T-helper 1 cell treated with Interleukin-12 subunit alpha and Interleukin-12 subunit beta and Interleukin-4 antibody, amounts not matched to agents 30 ng/mL and 1 ng/mL, for 36 hours (primary cell): ENCODE measurements at regions not wholly inside any gene's neighbourhood (a gene's known extent, or its start where the extent isn't known, plus 50 kb on each side); places are given as distances from the start of the nearest gene placed in this dataset.
"Not testable (repeated sequence)": the region's sequence is repeated elsewhere in the genome, so short reads cannot be mapped to it uniquely, and the experiment has no call there.

ENCODE experiments used
- intact Hi-C: fragments of 100-400 bp; cut with micrococcal nuclease; formaldehyde crosslinking; loops from one replicate; pipeline ENCODE4 v1.15.1; 2024

- intact Hi-C loops, result no loop called here
Observed at GRCh38 chr3:186454881-186455703, 89.1 kb downstream of the CRYGS start.

- intact Hi-C loops, result no loop called here
Observed at GRCh38 chr3:186453531-186453930, 90.6 kb downstream of the CRYGS start.

- intact Hi-C loops, result no loop called here
Observed at GRCh38 chr3:186452517-186452916, 90.5 kb upstream of the DGKG start.

GRCh38 chr3:186451371-186451770, 89.3 kb upstream of the DGKG start:
- intact Hi-C loops, result no loop called here

- intact Hi-C loops, result no loop called here
Observed at GRCh38 chr3:186444974-186445373, 82.9 kb upstream of the DGKG start.

- intact Hi-C loops, result no loop called here
Observed at GRCh38 chr3:186444288-186444687, 82.3 kb upstream of the DGKG start.

- intact Hi-C loops, result not testable (repeated sequence)
Observed at GRCh38 chr3:186442979-186443378, 80.9 kb upstream of the DGKG start.

- intact Hi-C loops, result no loop called here
Observed at GRCh38 chr3:186442162-186442561, 80.1 kb upstream of the DGKG start.

- intact Hi-C loops, result no loop called here
Observed at GRCh38 chr3:186440891-186441290, 78.9 kb upstream of the DGKG start.

- intact Hi-C loops, result no loop called here
Observed at GRCh38 chr3:186439725-186440124, 77.7 kb upstream of the DGKG start.

- intact Hi-C loops, result not testable (repeated sequence)
Observed at GRCh38 chr3:186435332-186435731, 73.3 kb upstream of the DGKG start.

- intact Hi-C loops, result no loop called here
Observed at GRCh38 chr3:186432944-186433732, 71.1 kb upstream of the DGKG start.

- intact Hi-C loops, result no loop called here
Observed at GRCh38 chr3:186432189-186432588, 70.2 kb upstream of the DGKG start.

GRCh38 chr3:186427627-186428281, 65.7 kb upstream of the DGKG start:
- intact Hi-C loops, result no loop called here

- intact Hi-C loops, result no loop called here
Observed at GRCh38 chr3:186425788-186426730, 64.0 kb upstream of the DGKG start.

GRCh38 chr3:186421946-186422345, 59.9 kb upstream of the DGKG start:
- intact Hi-C loops, result no loop called here

- intact Hi-C loops, result no loop called here
Observed at GRCh38 chr3:186418671-186419145, 56.7 kb upstream of the DGKG start.

- intact Hi-C loops, result no loop called here
Observed at GRCh38 chr3:186417791-186418190, 55.8 kb upstream of the DGKG start.

GRCh38 chr3:186414735-186415419, 52.8 kb upstream of the DGKG start:
- intact Hi-C loops, result no loop called here
